Transverse colon (tissue), 3 donors: ENCODE measurements at regions not wholly inside any gene's neighbourhood (a gene's known extent, or its start where the extent isn't known, plus 50 kb on each side); places are given as distances from the start of the nearest gene placed in this dataset.

ENCODE experiments used
- CTCF ChIP-seq, 5 experiments: fragments of 200-600 bp in 3 of 5; fragments of 450-650 bp in 2 of 5; sonication (generic) in 3 of 5; IDR thresholded peaks; 1 replicate in 2 of 5; 2 replicates in 3 of 5; pipeline ENCODE4 v1.5.1; 2016 to 2017; ENCODE audit warnings: antibody characterized with exemption in 5 of 5, inconsistent platforms in 3 of 5, mild to moderate bottlenecking in 2 of 5, moderate library complexity in 1 of 5
- POLR2A ChIP-seq: fragments of 450-650 bp; IDR thresholded peaks from one replicate; pipeline ENCODE4 v1.6.1; 2016; ENCODE audit warnings: antibody characterized with exemption, mild to moderate bottlenecking, moderate library complexity

GRCh38 chr3:148606979-148607378 lies 90.7 kb upstream of the AGTR1 start:
- TF ChIP-seq CTCF (IDR thresholded peaks at IDR 0.05), result no peak
- no peak for TF ChIP-seq POLR2A
